ENCODE measurements at regions not wholly inside any gene's neighbourhood (a gene's known extent, or its start where the extent isn't known, plus 50 kb on each side); places are given as distances from the start of the nearest gene placed in this dataset.

- TF ChIP-seq POLR2A (IDR thresholded peaks at IDR 0.05; ENCODE audit: low read length) (no peak), GATA1 (IDR thresholded peaks at IDR 0.05; ENCODE audit: low read depth, low read length) (no peak)
Observed at GRCh38 chr3:176937541-176937940, 259.7 kb downstream of the TBL1XR1 start.

Measured in erythroblast (primary cell).